GM21717 (cell line): ENCODE measurements at regions not wholly inside any gene's neighbourhood (a gene's known extent, or its start where the extent isn't known, plus 50 kb on each side); places are given as distances from the start of the nearest gene placed in this dataset.

ENCODE experiments used
- ATAC-seq: cut with Tn5 transposase; IDR thresholded peaks from one replicate; pipeline ENCODE4 v1.9.1; 2021; ENCODE audit warnings: mild to moderate bottlenecking, moderate library complexity; ENCODE audit not compliant: unreplicated experiment

DNA sequence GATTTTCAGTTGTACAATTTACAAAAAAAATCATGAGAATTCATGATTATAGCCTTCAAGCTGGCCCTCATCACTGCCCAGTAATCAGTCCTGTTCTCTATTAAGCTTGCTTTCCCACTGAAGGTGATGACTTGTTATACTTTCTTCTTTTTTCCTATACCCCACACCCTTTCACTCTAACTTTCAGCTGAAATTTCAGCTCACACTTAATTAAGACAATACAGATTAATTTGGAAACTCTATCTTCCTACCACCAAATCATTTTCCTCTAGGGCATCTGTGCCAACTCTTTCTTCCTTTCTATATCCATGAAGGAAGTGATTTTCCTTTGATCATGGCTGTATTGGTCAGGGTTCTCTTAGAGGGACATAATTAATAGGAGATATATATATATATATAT is 449.9 kb downstream of the CD109 start:
- ATAC-seq, result no peak

GRCh38 chr6:74137911-74138310 is 441.9 kb downstream of the CD109 start:
- no peak for ATAC-seq

DNA sequence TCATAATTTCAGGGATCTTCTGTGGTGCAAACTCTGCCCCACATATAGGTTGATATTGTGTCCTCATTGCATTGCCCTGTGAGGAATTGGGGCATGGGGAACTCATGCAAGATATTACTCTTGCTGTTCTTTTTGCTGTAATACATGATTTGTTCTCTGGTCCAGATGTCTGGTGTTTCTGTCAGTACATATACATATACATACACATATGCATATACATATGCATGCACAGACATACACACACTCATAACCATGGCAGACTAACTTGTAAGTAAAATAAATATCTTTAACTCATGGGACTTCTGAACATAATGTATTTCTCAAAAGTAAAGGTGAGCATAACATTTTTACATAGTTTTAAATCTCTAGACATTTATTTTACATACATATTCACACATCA is 438.3 kb downstream of the CD109 start:
- no peak for ATAC-seq

- no peak for ATAC-seq
Observed at GRCh38 chr6:74133073-74133472, 437.1 kb downstream of the CD109 start.

- ATAC-seq, result no peak
Observed at GRCh38 chr6:74130641-74131040, 434.6 kb downstream of the CD109 start.

DNA sequence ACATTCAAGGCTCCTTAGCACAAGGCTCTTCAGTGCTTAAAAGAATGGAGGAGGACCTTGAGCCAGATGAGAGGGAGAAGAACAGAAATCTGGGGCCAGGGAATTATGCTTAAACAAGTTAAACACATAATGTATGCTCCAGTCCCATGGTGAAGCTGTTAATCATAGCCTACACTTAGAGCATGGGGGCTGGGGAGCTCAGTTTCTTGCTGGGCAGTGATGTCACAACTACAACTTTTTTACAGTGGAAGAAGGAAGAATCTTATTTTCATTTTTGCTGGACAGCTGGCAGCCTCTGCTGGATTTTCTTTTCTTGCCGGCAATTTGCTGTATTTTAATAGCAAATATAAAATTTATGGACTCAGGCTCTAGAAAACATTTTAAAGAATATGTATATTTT is 432.5 kb downstream of the CD109 start:
- ATAC-seq, result no peak

DNA sequence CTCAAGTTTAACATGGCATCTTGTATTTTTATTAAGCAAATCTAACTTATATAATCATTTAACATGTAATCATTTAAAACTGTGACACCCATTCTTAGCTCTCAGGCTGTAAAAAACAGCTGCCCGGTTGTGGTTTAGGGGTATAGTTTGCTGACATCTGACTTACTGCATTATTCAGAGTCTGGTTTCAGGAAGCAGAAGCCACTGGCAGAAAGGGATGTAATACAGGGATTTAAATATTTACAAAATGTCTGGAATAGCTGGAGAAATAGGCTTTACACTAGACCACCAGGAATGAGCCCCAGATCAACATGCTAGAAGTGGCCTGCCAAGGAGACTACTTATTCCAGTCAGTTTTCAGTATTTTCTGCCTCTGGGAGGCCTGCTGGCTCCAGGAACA is 421.1 kb downstream of the CD109 start:
- no peak for ATAC-seq

DNA sequence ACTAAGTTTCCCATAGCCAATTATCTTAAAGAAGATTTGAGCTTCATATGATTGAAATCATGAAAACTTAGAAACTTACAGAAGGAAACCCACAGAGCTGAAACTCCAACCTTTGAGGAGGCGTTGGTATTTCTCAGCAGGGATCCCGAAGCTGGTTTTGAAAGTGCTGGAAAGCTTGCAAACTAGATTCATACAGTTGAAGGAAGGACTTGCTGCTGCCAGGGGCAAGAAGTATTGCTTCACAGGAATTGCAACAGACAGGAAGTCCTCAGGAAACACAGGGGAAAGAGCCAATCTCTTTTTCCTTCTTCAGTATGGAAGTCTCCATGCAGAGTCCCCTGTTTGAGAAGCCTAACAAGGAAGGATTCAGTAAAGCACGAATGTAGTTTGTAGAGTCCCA is 419.7 kb downstream of the CD109 start:
- ATAC-seq, result no peak

DNA sequence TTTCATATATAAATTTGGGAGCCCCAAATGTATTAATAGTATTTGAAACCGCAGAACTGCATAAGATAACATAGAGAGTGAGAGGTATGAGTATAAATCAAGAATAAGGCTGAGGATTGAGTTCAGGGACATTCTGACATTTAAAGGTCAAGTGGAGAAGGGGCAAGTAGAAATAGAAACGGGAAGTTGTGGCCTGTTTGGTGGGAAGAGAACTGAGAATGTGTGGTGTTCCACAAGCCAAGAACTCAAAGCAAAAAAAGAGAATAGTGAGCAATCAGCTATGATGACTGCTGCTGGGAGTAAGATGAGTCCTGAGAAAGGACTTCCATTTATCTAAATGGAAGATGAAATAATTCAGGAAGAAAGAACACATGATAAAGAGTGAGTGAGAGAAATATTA is 418.4 kb downstream of the CD109 start:
- peak; percentile 68 for ATAC-seq

- ATAC-seq, result no peak
Observed at GRCh38 chr6:74113901-74114300, 417.9 kb downstream of the CD109 start.

GRCh38 chr6:74103417-74103816 is 407.4 kb downstream of the CD109 start:
- no peak for ATAC-seq

DNA sequence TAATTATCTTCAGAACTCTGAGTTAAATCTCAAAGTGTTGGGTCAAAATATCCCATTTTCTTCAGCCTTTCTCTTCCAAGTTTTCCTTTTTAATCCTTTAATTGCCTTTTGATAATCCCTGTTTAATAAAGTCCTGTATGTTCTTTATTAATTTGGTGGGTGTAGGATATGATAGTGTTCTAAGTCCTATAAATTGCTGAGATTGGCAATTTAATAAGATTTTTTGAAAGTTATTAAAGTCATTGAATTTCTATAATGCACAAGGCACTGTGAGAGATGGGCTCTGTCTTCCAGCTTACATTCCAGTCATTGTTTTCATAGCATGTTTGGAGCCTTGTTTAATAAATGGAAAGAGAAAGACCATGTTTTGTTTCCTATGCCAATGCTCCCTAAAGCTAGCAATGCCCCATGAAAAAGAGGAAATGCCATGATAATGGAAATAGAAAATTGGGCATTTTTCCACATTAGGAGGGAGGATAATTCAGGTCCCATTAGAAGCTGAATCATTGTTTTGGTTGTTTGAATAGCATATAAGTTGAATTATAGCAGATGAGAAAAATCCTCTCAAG is 404.8 kb downstream of the CD109 start:
- no peak for ATAC-seq

GRCh38 chr6:74096329-74096728 is 400.3 kb downstream of the CD109 start:
- ATAC-seq, result no peak

GRCh38 chr6:74093361-74093760 is 397.4 kb downstream of the CD109 start:
- no peak for ATAC-seq

- no peak for ATAC-seq
Observed at GRCh38 chr6:74091794-74092157, 395.8 kb downstream of the CD109 start.

- peak; percentile 59 for ATAC-seq
Observed at GRCh38 chr6:74091136-74091793, 395.3 kb downstream of the CD109 start.

GRCh38 chr6:74087899-74088298 is 391.9 kb downstream of the CD109 start:
- no peak for ATAC-seq

- no peak for ATAC-seq
Observed at GRCh38 chr6:74075896-74076295, 379.9 kb downstream of the CD109 start.

GRCh38 chr6:74075323-74075722 is 379.3 kb downstream of the CD109 start:
- no peak for ATAC-seq

- ATAC-seq, result no peak
Observed at GRCh38 chr6:74074645-74075044, 378.6 kb downstream of the CD109 start.

- ATAC-seq, result no peak
Observed at GRCh38 chr6:74073999-74074398, 378.0 kb downstream of the CD109 start.

DNA sequence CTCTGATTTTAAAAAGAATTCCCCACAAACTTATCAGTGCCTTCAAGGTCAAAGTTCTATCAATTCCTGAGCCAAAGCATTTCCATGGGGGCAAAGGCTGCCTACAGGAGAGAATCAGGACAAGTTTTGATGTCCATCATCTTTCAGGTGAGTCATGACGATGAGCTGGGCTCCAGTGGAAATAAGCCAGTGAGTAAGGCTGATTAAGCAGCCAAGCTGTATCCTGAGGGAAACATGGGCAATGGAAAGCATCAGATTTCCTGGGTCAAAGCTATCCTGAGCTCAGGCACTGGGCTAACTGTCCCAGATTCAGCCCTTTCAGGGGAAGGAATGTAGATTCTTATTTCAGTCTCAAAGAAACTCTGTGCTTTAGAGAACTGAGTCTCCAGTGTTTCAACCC is 377.4 kb downstream of the CD109 start:
- no peak for ATAC-seq

DNA sequence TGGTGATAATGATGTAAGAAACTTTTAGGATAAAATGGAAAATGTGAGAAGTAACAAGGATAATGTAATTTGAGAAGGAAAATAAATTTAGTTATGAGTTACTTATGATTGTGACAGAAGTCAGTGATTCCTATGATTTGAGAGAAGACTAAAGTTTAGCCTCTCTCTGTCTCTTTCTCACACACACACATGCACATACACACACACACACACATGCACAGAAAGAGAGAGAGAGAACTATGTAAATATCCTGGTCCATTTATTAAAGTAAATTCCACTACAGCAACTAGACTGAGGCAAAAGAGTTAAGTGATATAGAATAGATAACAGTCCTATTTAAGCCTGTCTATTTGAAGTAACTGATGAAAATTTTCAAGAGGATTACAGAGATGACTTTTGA is 375.2 kb downstream of the CD109 start:
- no peak for ATAC-seq
